ENCODE measurements at regions not wholly inside any gene's neighbourhood (a gene's known extent, or its start where the extent isn't known, plus 50 kb on each side); places are given as distances from the start of the nearest gene placed in this dataset.
"Not testable (repeated sequence)": the region's sequence is repeated elsewhere in the genome, so short reads cannot be mapped to it uniquely, and the experiment has no call there.

DNA sequence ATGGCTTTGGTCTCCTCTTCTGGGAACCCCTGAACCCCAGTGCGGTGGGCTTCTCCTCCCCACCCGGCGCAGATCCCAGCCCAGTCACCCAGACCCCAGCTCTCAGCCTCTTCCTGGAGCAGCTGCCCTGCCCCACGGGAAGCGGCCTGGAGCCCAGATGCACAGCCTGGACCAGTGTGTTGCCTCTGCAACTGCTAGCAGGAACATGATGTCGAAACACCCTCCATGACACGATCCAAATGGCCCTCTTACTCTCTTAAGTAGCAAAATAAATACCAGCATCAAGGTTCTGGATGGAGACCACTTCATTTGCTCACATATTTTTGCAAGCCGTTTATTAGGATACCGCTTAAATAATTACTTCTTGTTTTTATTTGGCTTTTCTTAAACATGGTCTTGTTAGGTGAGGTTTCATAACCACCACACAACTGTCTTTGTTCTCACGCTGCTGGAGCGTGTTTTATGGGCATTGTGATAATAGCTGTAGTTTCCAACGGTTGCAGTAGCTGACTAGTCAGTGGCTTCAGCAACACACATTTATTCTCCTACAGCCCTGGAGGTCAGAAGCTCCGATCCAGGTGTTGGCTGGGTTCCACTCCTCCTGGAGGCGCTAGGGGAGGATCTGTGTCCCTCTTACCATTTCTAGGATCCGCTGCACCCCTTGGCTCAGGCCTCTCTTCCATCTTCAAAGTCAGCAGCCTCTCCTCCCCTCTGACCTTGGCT lies 5453.9 kb upstream of the TPTE start:
- TF ChIP-seq, protein P1, sequence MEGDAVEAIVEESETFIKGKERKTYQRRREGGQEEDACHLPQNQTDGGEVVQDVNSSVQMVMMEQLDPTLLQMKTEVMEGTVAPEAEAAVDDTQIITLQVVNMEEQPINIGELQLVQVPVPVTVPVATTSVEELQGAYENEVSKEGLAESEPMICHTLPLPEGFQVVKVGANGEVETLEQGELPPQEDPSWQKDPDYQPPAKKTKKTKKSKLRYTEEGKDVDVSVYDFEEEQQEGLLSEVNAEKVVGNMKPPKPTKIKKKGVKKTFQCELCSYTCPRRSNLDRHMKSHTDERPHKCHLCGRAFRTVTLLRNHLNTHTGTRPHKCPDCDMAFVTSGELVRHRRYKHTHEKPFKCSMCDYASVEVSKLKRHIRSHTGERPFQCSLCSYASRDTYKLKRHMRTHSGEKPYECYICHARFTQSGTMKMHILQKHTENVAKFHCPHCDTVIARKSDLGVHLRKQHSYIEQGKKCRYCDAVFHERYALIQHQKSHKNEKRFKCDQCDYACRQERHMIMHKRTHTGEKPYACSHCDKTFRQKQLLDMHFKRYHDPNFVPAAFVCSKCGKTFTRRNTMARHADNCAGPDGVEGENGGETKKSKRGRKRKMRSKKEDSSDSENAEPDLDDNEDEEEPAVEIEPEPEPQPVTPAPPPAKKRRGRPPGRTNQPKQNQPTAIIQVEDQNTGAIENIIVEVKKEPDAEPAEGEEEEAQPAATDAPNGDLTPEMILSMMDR (IDR thresholded peaks at IDR 0.05; ENCODE audit: poor library complexity, severe bottlenecking): not testable (repeated sequence)
- not testable (repeated sequence) for TF ChIP-seq TAF1 (IDR thresholded peaks at IDR 0.05; ENCODE audit: low read depth); RAD21 (conservative IDR thresholded peaks at IDR 0.05)
